ENCODE measurements at regions not wholly inside any gene's neighbourhood (a gene's known extent, or its start where the extent isn't known, plus 50 kb on each side); places are given as distances from the start of the nearest gene placed in this dataset.

- TF ChIP-seq CTCF (IDR thresholded peaks at IDR 0.05; ENCODE audit: low read depth, low read length) (no peak), MAX (IDR thresholded peaks at IDR 0.05; ENCODE audit: low read depth, low read length) (no peak), POLR2A (IDR thresholded peaks at IDR 0.05; ENCODE audit: extremely low read depth, insufficient read length) (no peak)
Measured at GRCh38 chr10:4093438-4093837, 308.4 kb upstream of the KLF6 start.

Data from NB4 (cell line).